ENCODE measurements at regions not wholly inside any gene's neighbourhood (a gene's known extent, or its start where the extent isn't known, plus 50 kb on each side); places are given as distances from the start of the nearest gene placed in this dataset.

DNA sequence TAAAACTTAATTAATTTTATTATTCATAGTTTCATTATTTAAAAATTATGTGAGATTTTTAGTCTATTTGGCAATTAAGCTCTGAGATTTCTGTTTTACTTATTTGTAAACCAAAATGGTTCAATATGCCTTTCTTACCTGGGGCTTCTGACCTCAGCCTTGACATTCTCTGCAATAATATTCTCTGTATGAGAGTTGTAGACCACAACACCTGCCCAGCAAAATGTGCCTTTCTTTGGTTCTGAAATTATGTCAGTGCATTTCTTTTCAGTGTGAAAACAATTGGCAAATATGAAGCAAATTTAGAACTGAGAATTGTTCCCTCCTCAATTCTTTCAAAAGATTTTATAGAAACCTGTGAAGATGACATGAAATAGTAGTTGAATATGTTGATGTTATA lies 426.4 kb upstream of the FZD8 start:
- peaks cover 5 to 8% of the 10 kb centered on the region in 2 donors for H3K9me3 Mint-ChIP-seq
- no peak overlapping the region for H3K4me3 Mint-ChIP-seq
- Histone ChIP-seq H3K36me3 (ENCODE audit: control insufficient read depth, insufficient read depth, low read length) (no peaks in the 10 kb centered on the region), H3K4me3 (ENCODE audit: low read length) (no peak overlapping the region), H3K27ac (ENCODE audit: low read length) (no peak overlapping the region), H3K4me1 (ENCODE audit: control insufficient read depth, insufficient read depth, low read length) (no peaks in the 10 kb centered on the region), H3K27me3 (ENCODE audit: control insufficient read depth, insufficient read depth, low read length) (no peaks in the 10 kb centered on the region), H3K9me3 (ENCODE audit: control insufficient read depth, insufficient read depth, low read length) (peaks cover 14% of the 10 kb centered on the region)
- no peak for DNase-seq
- H3K36me3 Mint-ChIP-seq: no peaks in the 10 kb centered on the region
- TF ChIP-seq, protein P1, sequence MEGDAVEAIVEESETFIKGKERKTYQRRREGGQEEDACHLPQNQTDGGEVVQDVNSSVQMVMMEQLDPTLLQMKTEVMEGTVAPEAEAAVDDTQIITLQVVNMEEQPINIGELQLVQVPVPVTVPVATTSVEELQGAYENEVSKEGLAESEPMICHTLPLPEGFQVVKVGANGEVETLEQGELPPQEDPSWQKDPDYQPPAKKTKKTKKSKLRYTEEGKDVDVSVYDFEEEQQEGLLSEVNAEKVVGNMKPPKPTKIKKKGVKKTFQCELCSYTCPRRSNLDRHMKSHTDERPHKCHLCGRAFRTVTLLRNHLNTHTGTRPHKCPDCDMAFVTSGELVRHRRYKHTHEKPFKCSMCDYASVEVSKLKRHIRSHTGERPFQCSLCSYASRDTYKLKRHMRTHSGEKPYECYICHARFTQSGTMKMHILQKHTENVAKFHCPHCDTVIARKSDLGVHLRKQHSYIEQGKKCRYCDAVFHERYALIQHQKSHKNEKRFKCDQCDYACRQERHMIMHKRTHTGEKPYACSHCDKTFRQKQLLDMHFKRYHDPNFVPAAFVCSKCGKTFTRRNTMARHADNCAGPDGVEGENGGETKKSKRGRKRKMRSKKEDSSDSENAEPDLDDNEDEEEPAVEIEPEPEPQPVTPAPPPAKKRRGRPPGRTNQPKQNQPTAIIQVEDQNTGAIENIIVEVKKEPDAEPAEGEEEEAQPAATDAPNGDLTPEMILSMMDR (IDR thresholded peaks at IDR 0.05): no peak
- H3K27me3 Mint-ChIP-seq (ENCODE audit: low read depth in 2 of 2): no peaks in the 10 kb centered on the region
- ATAC-seq: no peak
- intact Hi-C loops (cut with micrococcal nuclease): no loop called here
- no peak overlapping the region for H3K27ac Mint-ChIP-seq
- H3K4me1 Mint-ChIP-seq: no peaks in the 10 kb centered on the region

DNA sequence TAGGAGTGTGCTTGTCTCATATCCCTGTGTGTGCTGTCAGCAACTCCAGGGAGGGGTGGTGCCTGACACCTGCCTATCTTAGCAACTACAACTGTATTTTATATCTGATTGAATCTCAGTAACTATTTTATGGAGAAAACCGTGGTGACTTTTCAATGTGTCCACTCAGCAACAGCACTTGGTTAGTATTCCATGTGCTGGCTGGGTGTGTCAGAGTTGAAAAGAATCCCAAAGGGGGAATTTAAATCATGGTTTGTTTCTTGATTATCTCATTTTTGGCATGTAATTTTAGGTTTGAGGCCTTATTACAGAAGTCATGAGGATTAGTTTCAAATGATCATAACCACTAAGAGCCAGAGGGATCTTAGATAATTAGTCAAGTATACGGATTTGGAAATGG lies 425.7 kb upstream of the FZD8 start:
- no peaks in the 10 kb centered on the region for H3K27me3 Mint-ChIP-seq (ENCODE audit: low read depth in 2 of 2)
- no peaks in the 10 kb centered on the region for H3K36me3 Mint-ChIP-seq
- H3K4me3 Mint-ChIP-seq: no peak overlapping the region
- 73% methylated on average over 2 of the region's 2 CpGs for WGBS (ENCODE audit: insufficient coverage)
- Histone ChIP-seq H3K4me3 (ENCODE audit: low read length) (no peak overlapping the region), H3K36me3 (ENCODE audit: control insufficient read depth, insufficient read depth, low read length) (no peaks in the 10 kb centered on the region), H3K4me1 (ENCODE audit: control insufficient read depth, insufficient read depth, low read length) (no peaks in the 10 kb centered on the region), H3K27ac (ENCODE audit: low read length) (no peak overlapping the region), H3K9me3 (ENCODE audit: control insufficient read depth, insufficient read depth, low read length) (peaks cover 14% of the 10 kb centered on the region), H3K27me3 (ENCODE audit: control insufficient read depth, insufficient read depth, low read length) (no peaks in the 10 kb centered on the region)
- intact Hi-C loops (cut with micrococcal nuclease): no loop called here
- H3K9me3 Mint-ChIP-seq: peaks cover 5 to 8% of the 10 kb centered on the region in 2 donors
- TF ChIP-seq, protein P1 (IDR thresholded peaks at IDR 0.05): no peak
- no peak for DNase-seq
- no peak overlapping the region for H3K27ac Mint-ChIP-seq
- no peaks in the 10 kb centered on the region for H3K4me1 Mint-ChIP-seq
- no peak for ATAC-seq

DNA sequence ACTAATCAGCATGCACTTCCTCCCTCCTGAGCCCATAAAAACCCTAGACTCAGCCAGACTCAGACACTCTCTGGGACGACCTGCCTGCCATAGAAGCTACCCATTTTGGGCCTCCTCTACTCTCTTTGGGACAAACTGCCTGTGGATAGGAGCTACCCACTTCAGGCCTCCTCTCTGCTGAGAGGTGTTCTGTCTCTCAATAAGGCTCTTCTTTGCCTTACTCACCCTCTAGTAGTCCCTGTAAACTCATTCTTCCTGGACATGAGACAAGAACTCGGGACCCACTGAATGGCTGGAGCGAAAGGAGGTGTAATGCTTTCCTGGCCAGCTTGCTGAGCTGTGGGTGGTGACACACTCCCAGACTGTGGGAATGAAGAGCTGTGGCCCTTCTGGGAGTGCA lies 424.8 kb upstream of the FZD8 start:
- H3K4me3 Mint-ChIP-seq: no peak overlapping the region
- ATAC-seq: no peak
- 87% methylated on average over 3 of the region's 3 CpGs for WGBS (ENCODE audit: insufficient coverage)
- H3K4me3 ChIP-seq (ENCODE audit: low read length): no peak overlapping the region
- H3K27ac Mint-ChIP-seq: no peak overlapping the region
- H3K4me1 ChIP-seq (ENCODE audit: control insufficient read depth, insufficient read depth, low read length): no peaks in the 10 kb centered on the region
- H3K36me3 Mint-ChIP-seq: no peaks in the 10 kb centered on the region
- H3K36me3 ChIP-seq (ENCODE audit: control insufficient read depth, insufficient read depth, low read length): no peaks in the 10 kb centered on the region
- intact Hi-C loops (cut with micrococcal nuclease): no loop called here
- no peaks in the 10 kb centered on the region for H3K27me3 ChIP-seq (ENCODE audit: control insufficient read depth, insufficient read depth, low read length)
- TF ChIP-seq, protein P1 (IDR thresholded peaks at IDR 0.05): no peak
- no peaks in the 10 kb centered on the region for H3K4me1 Mint-ChIP-seq
- DNase-seq: no peak
- H3K27ac ChIP-seq (ENCODE audit: low read length): no peak overlapping the region
- peaks cover 14% of the 10 kb centered on the region for H3K9me3 ChIP-seq (ENCODE audit: control insufficient read depth, insufficient read depth, low read length)
- peaks cover 5 to 8% of the 10 kb centered on the region in 2 donors for H3K9me3 Mint-ChIP-seq
- H3K27me3 Mint-ChIP-seq (ENCODE audit: low read depth in 2 of 2): no peaks in the 10 kb centered on the region

DNA sequence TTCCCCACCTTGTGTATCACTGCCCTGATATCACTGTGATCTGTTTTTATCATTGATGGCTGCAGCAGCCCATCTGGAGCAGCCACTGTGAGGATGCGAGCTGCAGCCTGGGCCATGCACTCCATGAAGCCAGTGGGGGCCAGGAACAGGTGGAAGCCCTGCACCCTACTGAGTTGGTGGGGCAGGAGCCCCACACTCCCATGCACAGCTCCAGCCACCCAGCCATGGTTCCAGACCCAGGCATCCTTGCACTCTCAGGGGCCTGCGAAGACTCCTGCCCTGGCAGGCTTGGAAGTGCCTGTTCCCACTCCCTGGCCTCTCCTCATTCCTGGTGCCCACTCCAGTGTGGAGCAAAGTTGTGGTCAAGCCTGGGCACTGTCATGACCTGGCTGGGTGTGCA lies 424.0 kb upstream of the FZD8 start:
- Mint-ChIP-seq H3K9me3 (peaks cover 5 to 8% of the 10 kb centered on the region in 2 donors), H3K4me1 (no peaks in the 10 kb centered on the region), H3K4me3 (no peak overlapping the region), H3K36me3 (no peaks in the 10 kb centered on the region), H3K27me3 (ENCODE audit: low read depth in 2 of 2) (no peaks in the 10 kb centered on the region), H3K27ac (no peak overlapping the region)
- H3K36me3 ChIP-seq (ENCODE audit: control insufficient read depth, insufficient read depth, low read length): no peaks in the 10 kb centered on the region
- 86% methylated on average over 2 of the region's 2 CpGs for WGBS (ENCODE audit: insufficient coverage)
- intact Hi-C loops (cut with micrococcal nuclease): no loop called here
- no peak for DNase-seq
- H3K27me3 ChIP-seq (ENCODE audit: control insufficient read depth, insufficient read depth, low read length): no peaks in the 10 kb centered on the region
- no peaks in the 10 kb centered on the region for H3K4me1 ChIP-seq (ENCODE audit: control insufficient read depth, insufficient read depth, low read length)
- H3K27ac ChIP-seq (ENCODE audit: low read length): no peak overlapping the region
- no peak overlapping the region for H3K4me3 ChIP-seq (ENCODE audit: low read length)
- peaks cover 14% of the 10 kb centered on the region for H3K9me3 ChIP-seq (ENCODE audit: control insufficient read depth, insufficient read depth, low read length)
- ATAC-seq: no peak
- TF ChIP-seq, protein P1 (IDR thresholded peaks at IDR 0.05): no peak

All from natural killer cell (primary cell).